GM19372 (cell line): ENCODE measurements at regions not wholly inside any gene's neighbourhood (a gene's known extent, or its start where the extent isn't known, plus 50 kb on each side); places are given as distances from the start of the nearest gene placed in this dataset.
"Not testable (repeated sequence)": the region's sequence is repeated elsewhere in the genome, so short reads cannot be mapped to it uniquely, and the experiment has no call there.

Source experiments
- ATAC-seq: cut with Tn5 transposase; IDR thresholded peaks from one replicate; pipeline ENCODE4 v1.9.1; 2021; ENCODE audit warnings: mild to moderate bottlenecking, low read depth, moderate library complexity; ENCODE audit not compliant: unreplicated experiment

DNA sequence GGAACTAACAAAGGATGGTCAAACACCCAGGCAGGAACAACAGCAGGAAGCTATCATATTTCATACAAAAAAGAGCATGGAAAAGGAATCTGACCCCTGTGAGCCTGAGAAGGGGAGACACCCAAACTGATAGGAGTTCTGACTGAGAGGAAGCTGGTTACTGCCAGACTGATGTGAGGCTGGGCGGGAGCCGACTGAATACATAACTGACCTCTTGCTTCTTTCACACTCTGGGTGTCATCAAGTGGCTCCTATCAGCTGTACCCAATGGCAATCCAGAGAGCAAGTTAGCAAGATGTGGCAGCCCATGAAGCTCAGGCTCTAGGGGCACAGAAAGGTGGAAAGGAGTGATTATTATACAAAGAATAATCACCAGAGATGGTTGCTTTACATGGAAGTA lies 795.1 kb upstream of the HS3ST5 start:
- no peak for ATAC-seq

DNA sequence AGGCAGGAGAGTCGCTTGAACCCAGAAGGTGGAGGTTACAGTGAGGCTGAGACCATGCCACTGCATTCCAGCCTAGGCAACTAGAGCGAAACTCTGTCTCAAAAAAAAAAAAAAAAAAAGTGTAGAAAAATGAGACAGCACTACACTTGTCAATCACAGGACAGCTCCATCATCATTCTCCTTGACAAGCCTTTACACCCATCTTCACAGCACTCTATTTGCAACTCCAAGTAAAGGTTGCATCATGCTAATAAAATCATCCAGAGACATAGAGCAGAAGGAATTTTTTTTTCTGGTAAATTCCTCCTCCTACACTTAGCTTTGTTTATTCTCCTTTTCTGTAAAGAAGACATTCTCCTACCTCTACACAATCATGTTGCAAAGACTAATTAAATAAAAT lies 791.0 kb upstream of the HS3ST5 start:
- ATAC-seq: no peak

DNA sequence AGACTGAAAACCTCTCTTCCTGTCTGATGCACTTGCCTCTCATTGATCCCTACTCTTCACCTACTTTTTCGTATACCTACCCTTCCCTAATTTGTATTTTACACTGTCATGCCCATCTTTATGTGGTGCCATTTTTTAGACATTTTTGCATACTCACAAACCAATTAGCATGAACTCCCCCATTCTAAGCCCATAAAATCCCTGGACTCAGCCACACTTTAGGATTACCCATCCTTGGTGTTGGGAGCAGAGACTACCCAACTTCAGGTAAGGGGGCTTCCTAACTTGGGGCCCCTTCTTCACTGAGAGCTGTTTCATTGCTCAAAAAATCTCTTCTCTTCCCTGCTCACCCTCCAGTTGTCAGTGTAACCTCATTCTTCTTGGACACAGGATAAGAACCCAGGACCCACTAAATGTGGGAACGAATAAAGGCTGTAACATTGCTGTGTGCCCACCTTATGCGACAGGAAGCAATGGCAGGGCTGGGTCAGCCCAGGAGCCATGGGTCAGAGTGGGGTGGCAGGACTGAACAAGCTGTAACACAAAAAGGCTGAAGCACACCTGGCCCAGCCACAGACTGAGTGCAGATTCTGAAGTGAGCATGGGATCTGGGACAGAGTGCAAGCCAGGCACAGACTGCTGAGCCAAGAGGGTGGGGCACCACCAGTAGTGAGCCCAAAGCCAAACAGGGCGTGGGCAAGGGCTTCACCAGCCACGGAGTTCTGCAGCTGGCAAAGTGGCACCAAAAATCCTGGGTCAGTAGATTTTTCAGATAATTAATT lies 789.1 kb upstream of the HS3ST5 start:
- no peak for ATAC-seq

DNA sequence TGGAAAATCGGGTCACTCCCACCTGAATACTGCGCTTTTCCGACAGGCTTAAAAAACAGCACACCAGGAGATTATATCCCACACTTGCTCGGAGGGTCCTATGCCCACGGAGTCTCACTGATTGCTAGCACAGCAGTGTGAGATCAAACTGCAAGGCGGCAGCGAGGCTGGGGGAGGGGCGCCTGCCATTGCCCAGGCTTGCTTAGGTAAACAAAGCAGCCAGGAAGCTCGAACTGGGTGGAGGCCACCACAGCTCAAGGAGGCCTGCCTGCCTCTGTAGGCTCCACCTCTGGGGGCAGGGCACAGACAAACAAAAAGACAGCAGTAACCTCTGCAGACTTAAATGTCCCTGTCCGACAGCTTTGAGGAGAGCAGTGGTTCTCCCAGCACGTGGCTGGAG lies 778.7 kb upstream of the HS3ST5 start:
- ATAC-seq: not testable (repeated sequence)

DNA sequence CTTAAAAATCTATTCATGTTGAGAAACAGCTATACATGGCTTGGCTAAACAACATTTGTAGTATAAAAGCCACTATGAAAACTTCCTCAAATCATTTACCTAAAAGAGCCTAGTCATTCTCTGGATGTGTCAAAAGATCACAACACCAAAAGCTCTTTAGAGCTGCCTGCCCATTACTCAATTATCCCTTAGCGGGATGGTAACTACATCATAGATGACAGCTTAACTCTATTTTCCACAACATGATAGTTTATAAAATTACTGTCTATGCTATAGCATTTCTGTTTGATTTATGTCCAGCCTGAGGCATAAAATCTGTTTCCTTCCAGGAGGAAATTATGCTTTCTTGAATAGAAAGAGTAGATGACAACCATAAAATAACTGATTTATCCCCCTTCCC lies 777.6 kb upstream of the HS3ST5 start:
- no peak for ATAC-seq

DNA sequence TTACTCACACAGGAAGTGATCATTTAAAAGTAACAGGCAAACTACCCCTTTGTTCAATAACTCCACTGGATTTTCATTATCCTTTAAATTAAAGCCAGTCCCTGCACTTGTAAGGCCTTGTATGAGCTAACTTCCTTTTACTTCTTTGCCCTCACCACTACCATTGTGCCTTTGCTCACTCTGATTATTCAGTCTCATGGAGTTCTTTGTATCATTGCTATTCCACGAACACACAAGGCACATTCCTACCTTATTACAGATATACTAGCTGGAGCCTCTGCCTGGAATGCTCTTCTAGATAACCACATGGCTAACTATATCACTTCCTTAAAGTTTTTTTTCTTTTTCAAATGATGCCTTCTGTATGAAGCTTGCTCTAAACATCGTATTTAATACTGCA lies 748.6 kb upstream of the HS3ST5 start:
- ATAC-seq: no peak

DNA sequence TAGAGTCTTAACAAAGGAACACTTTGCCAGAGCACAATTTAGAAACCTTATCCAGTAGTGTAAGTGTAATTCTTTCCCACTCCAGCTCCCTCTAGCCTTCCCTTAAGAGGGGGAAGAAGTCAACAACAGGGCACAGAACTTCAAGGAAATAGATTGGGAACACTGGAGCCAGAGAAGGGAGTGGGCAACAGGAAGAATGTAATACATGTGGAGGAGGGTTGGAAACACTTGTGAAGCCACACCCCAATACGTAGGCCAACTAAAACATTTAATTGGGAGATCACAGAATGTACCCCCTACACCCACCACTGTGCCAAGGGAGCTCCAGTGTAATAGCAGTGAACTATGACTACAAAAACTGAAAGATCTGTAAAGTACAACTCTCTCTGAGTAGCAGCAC lies 735.7 kb upstream of the HS3ST5 start:
- no peak for ATAC-seq

DNA sequence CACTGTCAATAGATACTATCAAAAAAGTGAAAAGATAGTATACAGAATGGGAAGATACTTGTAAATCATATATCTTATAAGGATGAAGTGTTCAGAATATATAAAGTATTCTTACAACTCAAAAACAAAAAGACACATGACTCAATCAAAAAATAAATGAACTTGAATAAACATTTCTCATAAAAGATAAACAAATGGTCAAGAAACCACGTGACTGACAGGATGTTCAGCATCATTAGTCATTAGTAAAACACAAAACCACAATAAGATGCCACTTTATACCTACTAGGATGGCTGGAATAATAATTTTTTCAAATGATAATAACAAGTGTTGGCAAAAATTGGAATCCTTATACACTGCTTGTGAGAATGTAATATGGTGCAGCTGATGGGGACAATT lies 729.1 kb upstream of the HS3ST5 start:
- no peak for ATAC-seq

DNA sequence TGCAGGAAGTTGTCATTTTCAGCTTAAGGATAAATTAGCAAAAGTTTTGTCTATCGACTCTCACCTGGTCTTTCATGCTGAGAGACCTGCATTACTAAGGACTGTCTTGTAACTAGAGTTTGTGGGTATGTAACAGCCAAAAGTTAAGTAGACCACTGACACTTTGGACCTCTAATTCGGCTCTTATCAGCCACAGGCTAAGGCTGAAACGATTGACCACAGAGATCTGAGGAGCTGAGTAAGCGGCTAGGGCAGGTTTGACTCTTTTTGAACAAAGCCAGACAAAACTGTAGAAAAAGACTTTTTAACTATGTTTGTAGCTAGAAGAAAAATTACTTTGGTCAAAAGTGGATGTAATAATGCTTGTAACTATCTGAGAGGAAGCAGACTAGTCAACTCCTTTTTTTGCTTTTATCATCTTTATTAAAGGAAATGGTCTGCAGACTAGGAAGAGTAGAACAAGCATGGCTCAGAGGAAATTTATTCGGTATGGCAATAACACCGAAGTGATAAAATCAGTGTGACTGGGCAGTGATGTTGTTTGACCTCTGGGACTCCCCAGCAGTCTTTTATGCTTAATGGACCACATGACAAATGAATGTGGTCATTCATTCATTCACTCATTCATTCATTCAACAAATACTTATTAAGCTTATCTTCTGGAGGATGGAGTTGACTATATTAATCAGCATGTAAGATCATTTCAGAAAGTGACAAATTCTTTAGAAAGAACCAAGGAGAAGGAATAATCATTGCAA lies 725.0 kb upstream of the HS3ST5 start:
- ATAC-seq: no peak

DNA sequence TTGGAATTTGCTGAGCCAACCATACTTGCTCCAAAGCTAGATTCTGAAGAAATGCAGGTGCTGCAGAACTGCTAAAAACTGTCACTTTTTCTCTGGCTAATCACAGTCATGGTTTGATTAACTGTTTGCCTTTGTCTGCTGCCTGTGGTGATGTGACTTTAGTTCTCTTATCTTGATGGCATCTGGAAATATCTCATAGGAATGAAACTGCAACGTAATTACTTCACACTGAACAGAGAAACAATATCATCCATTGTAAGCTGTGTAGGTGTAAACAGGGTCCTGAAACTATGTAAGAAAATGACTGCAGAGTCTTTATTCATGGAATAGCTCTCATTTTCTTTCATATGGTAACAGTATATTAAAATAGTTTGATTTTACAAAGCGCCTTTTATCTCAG lies 721.9 kb upstream of the HS3ST5 start:
- ATAC-seq: no peak

DNA sequence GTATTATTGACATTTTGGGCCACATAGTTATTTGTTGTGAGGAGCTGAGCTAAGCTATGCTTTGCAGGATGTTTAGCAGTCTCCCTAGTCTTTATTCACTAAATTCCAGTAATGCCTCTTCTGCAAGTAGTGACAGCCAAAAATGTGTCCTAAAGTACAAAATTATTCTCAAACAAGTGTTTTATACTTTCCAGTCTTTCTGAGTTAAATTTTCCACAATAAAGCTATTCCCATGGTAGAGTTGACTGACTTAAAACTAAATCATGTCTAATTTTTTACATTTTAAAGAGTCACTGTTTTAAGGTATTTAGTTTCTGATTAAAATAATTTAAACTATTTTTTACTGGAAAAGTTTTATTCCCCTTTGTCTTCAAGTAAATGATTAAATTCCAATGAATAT lies 717.8 kb upstream of the HS3ST5 start:
- ATAC-seq: no peak

DNA sequence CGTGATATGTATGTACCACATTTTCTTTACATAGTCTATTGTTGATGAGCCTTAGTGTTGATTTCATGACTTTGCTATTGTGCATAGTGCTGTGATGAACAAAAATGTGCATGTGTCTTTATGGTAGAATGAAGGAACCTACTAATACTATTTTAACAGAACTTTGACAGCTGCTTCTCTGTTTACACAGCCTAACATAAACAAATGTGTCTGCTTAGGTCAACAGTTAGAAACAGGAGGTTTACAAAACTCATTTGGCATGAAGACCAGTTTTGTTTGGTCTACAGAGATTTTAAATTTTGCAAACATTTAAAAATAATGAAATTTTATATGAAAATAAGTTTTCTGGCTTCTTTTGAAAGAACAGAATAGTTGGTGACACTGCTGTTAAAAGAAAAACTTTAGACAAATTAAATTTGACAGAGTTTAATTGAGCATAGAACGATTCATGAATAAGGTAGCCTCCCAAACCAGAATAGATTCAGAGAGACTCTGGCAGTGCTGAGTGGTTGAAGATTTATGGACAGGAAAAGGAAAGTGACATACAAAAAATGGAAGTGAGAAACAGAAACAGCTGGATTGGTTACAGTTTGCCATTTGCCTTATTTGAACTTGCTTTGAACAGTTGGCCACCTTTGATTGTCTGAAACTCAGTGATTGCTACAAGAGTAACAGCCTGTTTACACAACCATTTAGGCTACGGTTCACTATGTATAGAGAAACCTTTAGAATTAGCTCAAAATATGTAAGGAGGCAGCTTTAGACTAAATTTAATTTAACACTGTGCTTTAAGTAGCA lies 715.8 kb upstream of the HS3ST5 start:
- no peak for ATAC-seq

DNA sequence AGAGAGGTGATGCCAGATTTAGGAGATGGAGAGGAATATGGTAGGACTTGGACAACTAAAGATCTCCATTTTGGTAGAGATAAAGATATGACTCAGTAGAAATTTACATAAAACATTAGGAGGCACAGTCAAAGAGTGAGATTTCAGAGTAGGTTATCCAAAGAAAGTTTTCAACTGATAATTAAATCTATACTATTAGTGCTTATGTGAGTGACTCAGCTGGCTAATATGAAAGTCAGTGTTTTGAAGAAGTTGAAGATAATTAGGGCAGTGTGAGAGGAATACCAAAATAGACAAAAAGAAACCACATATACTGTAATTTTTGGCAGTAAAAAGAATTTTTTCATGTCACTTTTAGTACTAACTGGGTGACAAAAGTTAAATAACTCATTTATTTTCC lies 712.8 kb upstream of the HS3ST5 start:
- ATAC-seq: no peak

DNA sequence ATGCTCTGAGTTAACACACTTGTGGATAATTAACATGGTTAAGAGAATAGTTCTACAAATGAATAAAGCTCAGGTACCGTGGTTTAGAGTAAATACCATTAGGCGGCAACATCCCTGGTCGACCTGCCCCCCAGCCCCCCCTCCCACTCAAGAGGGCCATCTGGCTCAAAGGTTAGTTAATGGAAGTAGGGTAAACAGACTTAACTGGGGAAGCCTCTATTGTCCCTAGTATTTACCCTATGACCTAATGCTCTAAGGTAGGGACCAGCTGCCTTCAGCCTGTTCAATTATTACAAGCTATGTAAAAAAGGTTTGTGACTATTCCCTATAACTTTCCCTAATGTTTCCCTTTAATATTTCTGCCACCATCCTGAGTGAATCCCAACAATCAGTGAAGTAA lies 711.4 kb upstream of the HS3ST5 start:
- ATAC-seq: not testable (repeated sequence)

DNA sequence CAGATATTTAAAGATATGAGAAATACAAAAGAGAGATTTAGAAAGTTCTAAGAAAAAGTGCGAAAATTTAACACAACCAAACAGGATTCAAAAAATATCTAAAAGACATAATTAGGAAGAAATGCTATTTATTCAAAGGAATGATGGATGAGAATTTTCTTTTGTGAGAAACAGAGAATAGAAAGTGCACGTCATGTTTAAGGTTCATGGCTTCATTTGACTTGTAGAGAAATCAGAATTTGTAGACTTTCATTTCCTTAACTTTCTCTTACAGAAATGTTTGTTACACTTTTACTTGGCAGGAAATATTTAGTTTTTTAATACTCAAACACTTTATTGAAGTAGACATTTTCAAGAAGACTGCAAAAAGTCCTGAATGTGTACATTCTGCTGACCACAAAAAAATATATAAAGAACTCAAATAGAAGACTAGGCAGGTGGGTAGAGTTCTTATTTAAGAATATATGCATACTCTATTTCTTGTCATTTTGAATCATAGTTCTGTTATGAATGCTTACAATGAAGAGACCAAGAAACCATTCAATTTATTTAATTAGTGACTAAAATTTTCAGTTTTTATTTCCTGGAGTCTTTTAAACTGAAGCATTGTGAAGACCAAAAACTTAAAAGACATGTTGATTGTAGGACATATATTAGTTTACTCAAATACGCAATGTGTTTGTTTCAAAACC lies 710.5 kb upstream of the HS3ST5 start:
- ATAC-seq: no peak

DNA sequence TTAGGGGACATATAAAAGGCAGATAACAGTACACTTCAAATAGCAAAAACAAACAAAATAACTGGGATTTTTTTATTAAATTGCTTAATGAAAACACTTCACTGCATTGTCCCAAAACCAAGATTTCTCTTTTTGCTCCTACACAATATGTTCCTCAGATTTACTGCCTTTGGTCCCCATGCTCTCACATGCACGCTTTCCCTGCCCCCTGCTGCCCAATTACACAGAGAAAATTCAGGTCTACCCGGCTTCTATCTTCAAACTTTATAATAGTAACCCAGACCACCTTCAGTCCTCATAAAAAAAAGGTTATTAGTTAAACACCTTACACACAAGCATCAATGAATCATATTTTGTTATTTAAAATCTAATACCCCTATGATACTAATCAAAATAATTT lies 673.8 kb upstream of the HS3ST5 start:
- no peak for ATAC-seq

DNA sequence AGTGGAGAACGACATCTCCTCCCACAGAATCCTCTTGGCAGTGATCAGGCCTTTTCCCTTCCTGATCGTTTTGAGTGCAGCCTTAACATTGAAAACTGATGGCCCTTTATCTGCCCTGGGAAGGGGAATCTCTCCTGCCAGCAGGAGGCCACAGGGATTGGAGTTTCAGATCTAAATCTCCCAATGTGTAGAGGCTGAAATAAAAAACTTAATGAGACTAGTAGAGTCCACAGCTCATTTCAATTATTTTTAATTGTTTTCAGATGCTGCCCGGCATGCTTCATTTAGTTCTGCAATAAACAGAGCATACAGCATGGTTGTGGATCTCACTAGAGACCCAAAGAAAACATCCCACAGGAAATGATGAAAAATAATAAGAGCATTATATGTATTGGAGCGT lies 662.2 kb upstream of the HS3ST5 start:
- ATAC-seq: no peak

DNA sequence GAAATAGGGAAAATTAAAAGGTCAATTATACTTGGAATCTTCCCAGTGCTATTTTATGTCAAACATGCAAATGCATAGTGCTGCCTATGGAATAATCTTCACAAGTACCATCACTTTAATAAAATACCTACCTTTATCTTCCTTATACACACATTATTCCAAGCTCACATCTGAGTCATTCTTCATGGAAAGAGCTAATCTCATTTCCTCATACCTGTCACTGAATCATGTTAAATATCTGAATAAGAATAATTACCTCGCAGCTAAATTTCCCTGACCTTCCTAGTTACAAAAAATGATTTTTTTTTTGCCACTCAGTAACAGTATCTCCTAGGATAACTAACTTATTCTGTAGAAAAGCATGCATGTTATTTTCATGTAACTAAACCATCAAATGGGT lies 661.4 kb upstream of the HS3ST5 start:
- no peak for ATAC-seq

DNA sequence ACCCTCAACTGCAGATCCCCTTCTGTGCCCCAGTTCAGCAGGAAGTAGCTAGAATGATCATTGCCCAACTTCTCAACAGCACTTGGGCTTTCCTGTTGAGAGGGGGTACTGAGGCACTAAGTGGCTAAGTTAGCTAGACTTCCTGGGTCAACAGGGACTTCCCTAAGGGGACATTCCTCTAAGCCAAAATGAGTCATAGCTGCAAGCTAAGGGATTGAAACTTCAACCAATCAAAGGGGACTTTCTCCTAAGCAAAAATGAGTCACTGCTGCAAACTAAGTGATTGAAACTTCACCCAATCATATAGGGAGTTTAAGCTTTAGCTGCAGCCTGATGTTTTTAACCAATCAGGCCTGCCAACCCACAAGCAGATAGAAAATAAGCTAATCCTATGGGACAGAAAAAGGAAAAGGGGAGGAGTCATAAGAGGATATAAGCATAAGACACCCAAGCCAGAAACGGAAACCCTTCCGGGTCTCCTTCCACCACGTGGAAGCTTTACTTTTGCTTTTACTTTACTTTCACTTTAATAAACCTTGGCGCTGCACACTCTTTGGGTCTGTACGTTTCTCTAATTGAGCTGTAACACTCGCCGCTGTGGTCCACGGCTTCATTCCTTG lies 659.0 kb upstream of the HS3ST5 start:
- no peak for ATAC-seq

DNA sequence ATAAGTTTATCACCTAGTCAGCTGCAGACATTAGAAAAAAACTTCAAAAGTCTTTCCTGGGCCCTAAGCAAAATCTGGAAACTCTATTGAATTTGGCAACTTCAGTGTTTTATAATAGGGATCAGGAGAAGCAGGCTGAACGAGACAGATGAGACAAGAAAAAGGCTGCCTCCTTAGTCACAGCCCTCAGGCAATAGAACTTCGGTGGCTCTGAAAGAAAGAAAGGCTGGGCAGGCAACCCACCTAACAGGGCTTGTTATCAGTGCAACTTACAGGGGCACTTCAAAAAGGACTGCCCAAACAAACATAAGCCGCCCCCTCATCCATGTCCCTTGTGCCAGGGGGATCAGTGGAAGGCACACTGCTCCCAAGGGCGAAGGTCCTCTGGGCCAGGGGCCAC lies 657.9 kb upstream of the HS3ST5 start:
- no peak for ATAC-seq
